Activated naive CD4-positive, alpha-beta T cell (primary cell): ENCODE measurements at regions not wholly inside any gene's neighbourhood (a gene's known extent, or its start where the extent isn't known, plus 50 kb on each side); places are given as distances from the start of the nearest gene placed in this dataset.
A peak's percentile ranks its signal among the peaks of the same experiment; 100 is the strongest.
"Not testable (repeated sequence)": the region's sequence is repeated elsewhere in the genome, so short reads cannot be mapped to it uniquely, and the experiment has no call there.

Source experiments
- DNase-seq, 4 experiments: peaks; one replicate each; lab custom pipeline; 2025; lab: John Stamatoyannopoulos, UW

- DNase-seq, result no peak
Observed at GRCh38 chr10:25076506-25077177, 60.2 kb downstream of the THNSL1 start.

GRCh38 chr10:25078658-25079431 lies 62.4 kb downstream of the THNSL1 start:
- no peak for DNase-seq

- DNase-seq, result peak; percentile 1 to 29 (median 14)
Observed at GRCh38 chr10:25080880-25081581, 64.6 kb downstream of the THNSL1 start.

GRCh38 chr10:25082276-25083204 lies 66.1 kb downstream of the THNSL1 start:
- DNase-seq, result no peak

GRCh38 chr10:25083546-25084111 lies 67.2 kb downstream of the THNSL1 start:
- no peak for DNase-seq

- no peak for DNase-seq
Observed at GRCh38 chr10:25084447-25084846, 68.0 kb downstream of the THNSL1 start.

- DNase-seq, result no peak
Observed at GRCh38 chr10:25094590-25094989, 78.2 kb downstream of the THNSL1 start.

GRCh38 chr10:25097669-25098411 lies 77.0 kb upstream of the GPR158 start:
- no peak for DNase-seq

GRCh38 chr10:25100141-25100540 lies 74.7 kb upstream of the GPR158 start:
- DNase-seq, result no peak

- no peak for DNase-seq
Observed at GRCh38 chr10:25101461-25102146, 73.2 kb upstream of the GPR158 start.

- DNase-seq, result no peak
Observed at GRCh38 chr10:25102147-25102822, 72.5 kb upstream of the GPR158 start.

- DNase-seq, result no peak
Observed at GRCh38 chr10:25103703-25104102, 71.1 kb upstream of the GPR158 start.

- DNase-seq, result no peak
Observed at GRCh38 chr10:25104441-25104840, 70.4 kb upstream of the GPR158 start.

- DNase-seq, result no peak
Observed at GRCh38 chr10:25105262-25105661, 69.5 kb upstream of the GPR158 start.

- DNase-seq, result no peak
Observed at GRCh38 chr10:25105743-25106260, 69.0 kb upstream of the GPR158 start.

- DNase-seq, result no peak
Observed at GRCh38 chr10:25107756-25108155, 67.0 kb upstream of the GPR158 start.

- DNase-seq, result not testable (repeated sequence)
Observed at GRCh38 chr10:25109896-25110295, 64.9 kb upstream of the GPR158 start.

GRCh38 chr10:25112016-25112415 lies 62.8 kb upstream of the GPR158 start:
- DNase-seq, result no peak
